PFSK-1 (cell line): ENCODE measurements at regions not wholly inside any gene's neighbourhood (a gene's known extent, or its start where the extent isn't known, plus 50 kb on each side); places are given as distances from the start of the nearest gene placed in this dataset.

Source experiments
- FOXP2 ChIP-seq: optimal IDR thresholded peaks from 2 replicates; pipeline ENCODE3; 2011; ENCODE audit warnings: borderline replicate concordance, control low read depth, inconsistent platforms; ENCODE audit not compliant: insufficient read depth; ENCODE audit errors: extremely low read length, extremely low read depth
- POLR2AphosphoS5 ChIP-seq: IDR thresholded peaks from 2 replicates; pipeline ENCODE4 v1.6.1; 2012; ENCODE audit warnings: low read depth, mild to moderate bottlenecking, control low read depth, low read length, moderate library complexity
- SIN3A ChIP-seq: IDR thresholded peaks from 2 replicates; pipeline ENCODE4 v1.6.1; 2012; ENCODE audit warnings: mild to moderate bottlenecking, low read length, moderate library complexity, borderline replicate concordance; ENCODE audit not compliant: insufficient read depth
- TAF1 ChIP-seq: IDR thresholded peaks from 2 replicates; pipeline ENCODE4 v1.6.1; 2012; ENCODE audit warnings: low read length, control low read depth, borderline replicate concordance; ENCODE audit not compliant: insufficient read depth
- TF ChIP-seq, protein P1 (sequence below), 2 experiments: IDR thresholded peaks; 2 replicates each; pipeline versions ENCODE4 v1.6.1 to v1.8.0; 2011 to 2012; ENCODE audit warnings: low read depth in 2 of 2, low read length in 2 of 2, control low read depth in 1 of 2, inconsistent platforms in 1 of 2, mild to moderate bottlenecking in 1 of 2, moderate library complexity in 1 of 2; ENCODE audit not compliant: insufficient read depth in 1 of 2

DNA sequence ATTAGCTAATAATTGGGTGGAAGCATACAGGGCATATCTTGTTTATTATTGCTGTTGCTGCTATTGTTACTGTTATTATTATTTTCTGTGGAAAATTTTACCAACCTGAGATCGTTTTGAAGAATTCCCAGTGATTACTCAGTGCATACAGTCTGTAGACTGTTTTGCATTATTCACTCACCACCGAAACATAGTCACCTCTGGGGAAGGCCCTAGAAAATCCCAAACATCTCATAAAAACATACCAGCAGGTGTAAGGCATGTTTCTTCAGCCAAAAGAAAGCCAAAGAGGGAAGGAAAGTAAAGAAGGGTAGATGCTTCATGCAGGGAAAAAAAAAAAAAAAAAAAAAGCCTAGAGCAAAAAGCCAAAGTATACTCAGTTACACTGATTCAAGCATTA is 647.7 kb downstream of the BCL11A start:
- TF ChIP-seq, protein P1, sequence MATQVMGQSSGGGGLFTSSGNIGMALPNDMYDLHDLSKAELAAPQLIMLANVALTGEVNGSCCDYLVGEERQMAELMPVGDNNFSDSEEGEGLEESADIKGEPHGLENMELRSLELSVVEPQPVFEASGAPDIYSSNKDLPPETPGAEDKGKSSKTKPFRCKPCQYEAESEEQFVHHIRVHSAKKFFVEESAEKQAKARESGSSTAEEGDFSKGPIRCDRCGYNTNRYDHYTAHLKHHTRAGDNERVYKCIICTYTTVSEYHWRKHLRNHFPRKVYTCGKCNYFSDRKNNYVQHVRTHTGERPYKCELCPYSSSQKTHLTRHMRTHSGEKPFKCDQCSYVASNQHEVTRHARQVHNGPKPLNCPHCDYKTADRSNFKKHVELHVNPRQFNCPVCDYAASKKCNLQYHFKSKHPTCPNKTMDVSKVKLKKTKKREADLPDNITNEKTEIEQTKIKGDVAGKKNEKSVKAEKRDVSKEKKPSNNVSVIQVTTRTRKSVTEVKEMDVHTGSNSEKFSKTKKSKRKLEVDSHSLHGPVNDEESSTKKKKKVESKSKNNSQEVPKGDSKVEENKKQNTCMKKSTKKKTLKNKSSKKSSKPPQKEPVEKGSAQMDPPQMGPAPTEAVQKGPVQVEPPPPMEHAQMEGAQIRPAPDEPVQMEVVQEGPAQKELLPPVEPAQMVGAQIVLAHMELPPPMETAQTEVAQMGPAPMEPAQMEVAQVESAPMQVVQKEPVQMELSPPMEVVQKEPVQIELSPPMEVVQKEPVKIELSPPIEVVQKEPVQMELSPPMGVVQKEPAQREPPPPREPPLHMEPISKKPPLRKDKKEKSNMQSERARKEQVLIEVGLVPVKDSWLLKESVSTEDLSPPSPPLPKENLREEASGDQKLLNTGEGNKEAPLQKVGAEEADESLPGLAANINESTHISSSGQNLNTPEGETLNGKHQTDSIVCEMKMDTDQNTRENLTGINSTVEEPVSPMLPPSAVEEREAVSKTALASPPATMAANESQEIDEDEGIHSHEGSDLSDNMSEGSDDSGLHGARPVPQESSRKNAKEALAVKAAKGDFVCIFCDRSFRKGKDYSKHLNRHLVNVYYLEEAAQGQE (IDR thresholded peaks at IDR 0.05; ENCODE audit: insufficient read depth in 1 of 2, low read depth in 2 of 2, low read length in 2 of 2) = no peak
- TF ChIP-seq POLR2AphosphoS5 = no peak
- TF ChIP-seq SIN3A = no peak
- no peak for TF ChIP-seq FOXP2
- TF ChIP-seq TAF1 = no peak

DNA sequence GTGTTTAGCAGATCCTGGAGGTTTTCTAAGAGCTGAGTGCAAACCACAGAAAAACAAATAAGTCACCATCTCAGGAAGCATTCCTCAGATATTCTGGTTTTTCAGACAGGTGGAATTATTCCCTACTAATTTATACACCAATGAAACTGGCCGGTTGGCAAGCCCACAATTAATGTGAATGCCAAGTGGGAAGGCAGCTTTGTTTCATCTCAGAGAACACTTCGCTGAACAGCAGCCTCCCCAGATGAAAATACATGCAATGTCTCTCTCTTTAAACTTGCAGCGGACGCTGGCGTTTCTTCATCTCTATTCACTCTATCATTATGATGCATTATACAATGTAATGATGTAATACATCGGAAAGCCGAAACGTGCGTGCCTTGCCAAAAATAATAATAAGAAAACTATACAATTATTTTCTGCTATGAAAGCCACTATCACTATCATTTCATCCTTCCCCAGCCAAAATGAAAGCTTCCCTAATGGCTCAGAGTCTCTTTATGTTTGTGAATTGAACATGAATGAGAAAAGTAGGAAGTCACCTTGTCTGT is 649.4 kb downstream of the BCL11A start:
- TF ChIP-seq POLR2AphosphoS5 = no peak

DNA sequence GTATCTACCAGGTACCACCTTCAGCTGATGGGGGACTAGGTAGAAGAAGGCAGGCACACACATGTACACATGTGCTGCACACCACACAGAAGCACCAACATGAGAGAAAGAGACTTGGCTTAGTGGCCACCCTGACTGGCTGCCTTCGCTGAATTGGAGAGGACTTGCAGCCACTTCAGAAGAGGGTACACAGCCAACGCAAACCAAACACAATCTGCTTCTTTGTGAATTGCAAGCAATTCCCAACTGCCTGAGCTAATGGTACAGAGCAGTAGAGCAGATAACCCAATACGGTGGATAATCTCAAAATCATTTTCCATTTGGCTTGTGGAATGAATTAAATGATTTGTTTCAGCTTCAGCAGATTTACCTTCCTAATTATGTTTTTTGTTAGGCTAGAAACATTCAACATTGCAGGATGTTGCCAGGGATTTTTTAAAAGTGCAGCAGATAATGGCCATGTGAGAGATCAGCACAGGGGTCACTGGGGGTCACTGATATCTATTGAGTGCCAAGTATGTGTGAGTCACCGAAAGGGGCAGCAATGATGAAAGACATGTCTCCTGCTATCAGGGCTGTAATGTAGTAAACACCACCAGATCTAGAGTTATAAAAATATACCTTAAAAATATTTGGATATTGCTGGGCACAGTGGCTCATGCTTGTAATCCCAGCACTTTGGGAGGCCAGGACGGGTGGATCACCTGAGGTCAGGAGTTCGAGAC is 652.6 kb downstream of the BCL11A start:
- TF ChIP-seq SIN3A (no peak), FOXP2 (no peak), TAF1 (no peak), POLR2AphosphoS5 (no peak)
- TF ChIP-seq, protein P1 (IDR thresholded peaks at IDR 0.05; ENCODE audit: insufficient read depth in 1 of 2, low read depth in 2 of 2, low read length in 2 of 2) = no peak

DNA sequence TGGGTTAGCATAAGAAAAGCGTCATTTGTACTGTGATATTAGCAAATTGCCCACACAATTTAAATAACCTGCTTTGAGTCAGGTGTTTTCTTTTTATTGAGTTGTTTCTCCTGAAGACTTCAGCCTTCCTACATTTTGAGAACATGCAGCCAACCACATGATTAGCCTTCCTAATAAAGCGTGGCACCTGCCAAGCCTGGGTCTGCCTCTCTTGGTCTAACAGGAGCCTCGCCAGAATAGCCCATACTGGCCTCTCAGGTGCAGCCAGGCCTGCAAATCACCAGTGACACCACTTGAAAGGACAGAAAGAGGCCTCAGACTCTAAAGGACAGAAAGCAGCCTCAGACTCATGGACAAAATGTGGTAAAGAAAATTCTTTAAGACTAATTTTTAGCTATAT is 653.8 kb downstream of the BCL11A start:
- TF ChIP-seq POLR2AphosphoS5 (no peak), TAF1 (no peak), FOXP2 (no peak), SIN3A (no peak)
- TF ChIP-seq, protein P1 (IDR thresholded peaks at IDR 0.05; ENCODE audit: insufficient read depth in 1 of 2, low read depth in 2 of 2, low read length in 2 of 2) = no peak

DNA sequence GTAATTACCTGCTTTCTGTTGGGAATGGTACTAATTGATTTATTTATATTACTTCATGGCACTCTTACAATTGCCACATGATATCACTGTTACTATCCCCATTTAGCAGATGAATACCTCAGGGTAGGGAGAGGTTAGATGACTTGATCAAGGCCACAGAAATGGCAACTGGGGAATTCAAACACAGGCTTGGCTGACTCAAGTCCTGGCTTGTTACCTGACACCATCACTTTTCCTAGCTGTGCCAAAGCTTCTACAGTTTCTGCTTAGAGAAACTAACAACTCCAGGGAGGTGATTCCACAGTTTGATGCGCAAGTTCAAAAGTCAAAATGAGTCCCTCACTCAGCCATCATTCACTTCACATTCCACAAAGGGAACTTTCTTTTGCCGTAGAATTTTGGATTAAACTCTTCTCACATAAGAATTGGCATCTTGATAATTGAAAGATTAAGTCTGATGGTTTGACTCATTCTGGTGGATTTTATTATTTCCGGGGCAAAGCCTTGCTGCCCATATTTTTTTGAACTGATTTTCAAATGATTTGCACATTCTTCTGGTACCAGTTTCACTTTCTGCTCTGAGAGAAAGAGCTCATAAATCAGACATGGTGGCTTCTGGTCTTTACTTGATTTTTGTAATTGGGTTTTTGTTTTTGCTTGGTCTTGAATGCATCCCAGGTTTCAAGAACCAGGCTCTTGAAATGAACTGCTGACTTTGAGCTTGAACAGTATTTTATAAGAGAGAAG is 656.8 kb downstream of the BCL11A start:
- TF ChIP-seq POLR2AphosphoS5 (no peak), TAF1 (no peak), FOXP2 (no peak), SIN3A (no peak)
- TF ChIP-seq, protein P1 (IDR thresholded peaks at IDR 0.05; ENCODE audit: insufficient read depth in 1 of 2, low read depth in 2 of 2, low read length in 2 of 2) = no peak
